Rectal smooth muscle tissue (tissue), 1 donor: ENCODE measurements at regions not wholly inside any gene's neighbourhood (a gene's known extent, or its start where the extent isn't known, plus 50 kb on each side); places are given as distances from the start of the nearest gene placed in this dataset.

Experiments
- H3K27ac ChIP-seq: one replicate; pipeline ENCODE4 v1.7.0; 2013; ENCODE audit warnings: low read depth, low read length, inconsistent platforms
- H3K27me3 ChIP-seq: one replicate; pipeline ENCODE4 v1.7.0; 2013; ENCODE audit warnings: low read length; ENCODE audit not compliant: control insufficient read depth, insufficient read depth
- H3K36me3 ChIP-seq: one replicate; pipeline ENCODE4 v1.7.0; 2013; ENCODE audit warnings: low read length; ENCODE audit not compliant: control insufficient read depth, insufficient read depth
- H3K4me1 ChIP-seq: one replicate; pipeline ENCODE4 v1.7.0; 2013; ENCODE audit warnings: low read length; ENCODE audit not compliant: control insufficient read depth, insufficient read depth
- H3K4me3 ChIP-seq: one replicate; pipeline ENCODE4 v1.7.0; 2013; ENCODE audit warnings: low read length
- H3K9ac ChIP-seq: one replicate; pipeline ENCODE4 v1.7.0; 2013; ENCODE audit warnings: low read length

DNA sequence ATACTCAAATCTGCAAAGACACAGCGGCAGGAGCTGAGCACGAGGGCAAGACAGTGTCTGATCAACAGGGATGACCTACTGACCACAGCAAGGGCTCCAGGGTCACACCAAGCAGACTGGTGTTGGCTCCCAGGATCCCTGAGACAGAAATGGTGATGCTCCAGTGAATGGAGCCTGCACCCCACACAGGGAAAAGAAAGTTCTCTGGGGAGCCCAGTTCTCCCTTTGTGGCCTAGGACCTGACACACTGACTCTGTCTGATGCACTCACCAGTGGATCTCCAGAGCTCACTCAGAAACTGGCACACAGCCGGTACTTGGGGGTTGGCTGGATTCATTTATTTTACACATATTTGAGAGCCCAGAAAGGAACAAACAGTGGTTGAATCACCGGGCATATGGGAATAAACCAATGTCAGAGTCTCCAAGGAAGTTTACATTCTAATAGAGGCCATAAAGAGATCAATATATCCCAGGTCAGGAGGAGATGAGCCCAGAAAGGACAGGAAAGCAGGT lies 215.6 kb upstream of the ARL4C start:
- Histone ChIP-seq H3K4me1 (no peaks in the 10 kb centered on the region), H3K27me3 (no peaks in the 10 kb centered on the region), H3K36me3 (no peaks in the 10 kb centered on the region), H3K9ac (no peak overlapping the region), H3K27ac (no peak overlapping the region), H3K4me3 (no peak overlapping the region)

DNA sequence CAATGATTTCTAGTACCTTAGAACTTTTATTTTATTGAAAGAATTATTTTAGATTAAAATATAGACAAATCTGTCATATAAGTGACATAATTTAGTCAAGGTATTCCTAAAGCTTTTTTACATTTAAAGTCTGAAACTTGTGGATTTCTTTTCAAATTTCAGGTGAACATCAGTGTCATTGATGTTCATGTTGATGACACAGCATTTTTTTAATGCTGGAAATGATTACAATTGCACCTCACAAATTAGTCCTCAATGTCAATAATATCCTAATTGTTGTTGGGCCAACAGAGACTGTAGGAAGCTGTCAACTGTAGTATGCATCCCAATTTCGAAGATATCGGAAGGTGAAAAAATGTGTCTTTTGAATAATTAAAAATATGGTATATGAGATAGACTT lies 214.4 kb upstream of the ARL4C start:
- no peak overlapping the region for H3K27ac ChIP-seq
- no peak overlapping the region for H3K9ac ChIP-seq
- H3K4me1 ChIP-seq: no peaks in the 10 kb centered on the region
- no peaks in the 10 kb centered on the region for H3K27me3 ChIP-seq
- H3K4me3 ChIP-seq: no peak overlapping the region
- H3K36me3 ChIP-seq: no peaks in the 10 kb centered on the region

DNA sequence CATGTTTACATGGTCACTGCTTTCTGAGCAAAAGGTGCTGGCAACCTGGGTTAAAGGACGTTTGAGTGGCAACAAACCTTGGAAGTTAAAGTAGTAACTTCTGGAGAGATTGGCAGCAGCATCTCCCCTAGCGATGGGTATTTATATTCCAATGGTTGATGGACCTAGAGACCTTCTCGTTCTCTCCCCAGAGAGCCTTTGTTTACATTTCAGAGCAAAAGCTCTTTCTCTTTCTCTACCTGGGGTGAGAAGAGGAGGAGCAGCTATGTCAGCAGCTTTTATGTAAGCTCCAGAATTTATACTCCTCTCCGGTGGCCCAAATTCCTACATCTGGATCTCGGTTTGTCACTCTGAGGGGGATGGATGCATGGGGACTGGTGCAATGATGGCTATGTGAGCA lies 213.7 kb upstream of the ARL4C start:
- no peaks in the 10 kb centered on the region for H3K4me1 ChIP-seq
- H3K9ac ChIP-seq: no peak overlapping the region
- no peaks in the 10 kb centered on the region for H3K36me3 ChIP-seq
- H3K27ac ChIP-seq: no peak overlapping the region
- H3K27me3 ChIP-seq: no peaks in the 10 kb centered on the region
- H3K4me3 ChIP-seq: no peak overlapping the region

DNA sequence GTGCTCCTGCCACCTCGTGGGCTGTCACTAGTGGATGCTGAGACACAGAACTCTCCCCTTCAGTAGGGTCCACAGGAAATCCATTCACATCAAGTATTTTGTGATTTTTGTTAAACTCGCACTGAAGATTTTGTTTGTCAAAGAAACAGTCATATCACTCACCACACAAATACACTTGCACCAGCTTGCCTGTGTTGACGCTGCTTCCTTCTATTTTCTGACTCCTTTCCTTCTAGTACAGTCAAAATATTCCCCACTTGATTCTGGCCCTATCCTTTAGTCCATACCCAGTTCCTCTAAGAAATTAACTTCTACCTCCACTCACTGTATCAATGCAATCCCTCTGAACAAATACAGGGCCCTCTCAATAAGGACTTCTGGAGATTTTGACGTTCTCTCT lies 213.2 kb upstream of the ARL4C start:
- Histone ChIP-seq H3K27ac (no peak overlapping the region), H3K36me3 (no peaks in the 10 kb centered on the region), H3K9ac (no peak overlapping the region), H3K4me1 (no peaks in the 10 kb centered on the region), H3K4me3 (no peak overlapping the region), H3K27me3 (no peaks in the 10 kb centered on the region)

DNA sequence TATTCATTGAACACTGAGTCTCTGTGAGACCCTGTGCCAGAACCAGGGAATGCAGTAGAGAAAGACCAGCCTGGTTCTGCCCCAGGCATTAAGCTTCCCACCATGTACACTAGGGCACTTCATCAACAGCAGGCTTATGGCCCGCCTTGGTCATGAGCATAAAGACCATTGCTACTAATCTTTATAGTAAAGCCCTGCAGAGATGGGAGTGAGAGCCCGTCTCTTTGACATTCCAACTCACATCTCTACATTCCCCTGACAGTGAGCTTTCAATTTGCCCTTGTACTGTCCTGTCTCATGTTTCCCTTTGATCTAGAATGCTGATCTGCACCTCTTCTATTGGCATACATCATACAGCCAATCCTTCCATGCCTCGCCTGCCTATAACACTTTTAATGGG lies 211.8 kb upstream of the ARL4C start:
- Histone ChIP-seq H3K4me3 (no peak overlapping the region), H3K36me3 (no peaks in the 10 kb centered on the region), H3K4me1 (no peaks in the 10 kb centered on the region), H3K27me3 (no peaks in the 10 kb centered on the region), H3K27ac (no peak overlapping the region), H3K9ac (no peak overlapping the region)

DNA sequence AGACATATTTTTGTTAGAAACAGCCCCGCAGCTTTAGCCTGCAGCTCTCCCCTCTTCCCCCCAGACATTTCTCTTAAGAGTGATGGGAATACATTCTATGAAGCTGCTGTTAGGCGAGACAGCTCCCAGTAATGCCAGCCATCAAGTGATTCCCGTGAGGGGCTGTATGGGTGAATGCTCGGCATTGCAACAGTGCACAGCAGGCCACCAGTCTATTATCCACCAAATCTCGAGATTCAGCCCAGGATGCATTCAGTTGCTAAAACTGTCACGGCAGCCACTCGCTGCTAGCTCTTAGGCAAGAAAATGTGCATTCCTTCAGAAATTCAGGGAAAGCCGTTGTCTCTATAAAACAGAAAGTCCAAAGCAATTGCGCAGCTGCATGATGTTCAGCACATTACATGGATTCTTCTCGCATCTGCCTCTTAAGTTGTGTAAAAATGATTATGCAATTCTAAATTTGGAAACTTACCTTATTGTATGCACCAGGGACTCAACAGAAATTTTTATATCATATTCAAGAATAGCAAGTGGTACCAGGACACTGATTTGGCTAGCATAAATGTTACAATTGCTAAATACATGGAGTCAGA lies 211.3 kb upstream of the ARL4C start:
- H3K9ac ChIP-seq: no peak overlapping the region
- no peaks in the 10 kb centered on the region for H3K27me3 ChIP-seq
- no peaks in the 10 kb centered on the region for H3K36me3 ChIP-seq
- no peak overlapping the region for H3K4me3 ChIP-seq
- no peaks in the 10 kb centered on the region for H3K4me1 ChIP-seq
- H3K27ac ChIP-seq: no peak overlapping the region

DNA sequence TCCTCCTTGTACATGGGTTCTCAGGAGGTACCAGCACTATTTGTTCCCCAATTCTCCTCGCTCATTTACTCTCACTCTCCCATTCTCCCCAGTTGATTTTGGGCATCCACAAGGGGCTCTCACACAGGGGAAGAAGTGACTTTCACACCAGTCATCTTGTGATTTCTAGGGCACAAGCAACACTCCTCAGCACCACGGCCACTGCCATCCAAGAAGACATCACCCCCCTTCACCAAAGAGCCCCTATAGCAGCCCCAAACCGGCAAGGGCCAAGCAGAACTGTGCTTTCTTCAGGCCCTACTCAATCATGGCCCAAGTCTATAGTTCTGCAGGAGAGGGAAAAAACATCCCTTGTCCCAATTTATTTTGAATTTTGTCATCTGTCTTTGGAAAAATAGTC lies 209.2 kb upstream of the ARL4C start:
- Histone ChIP-seq H3K4me3 (no peak overlapping the region), H3K27me3 (no peaks in the 10 kb centered on the region), H3K9ac (no peak overlapping the region), H3K27ac (no peak overlapping the region), H3K4me1 (no peaks in the 10 kb centered on the region), H3K36me3 (no peaks in the 10 kb centered on the region)

DNA sequence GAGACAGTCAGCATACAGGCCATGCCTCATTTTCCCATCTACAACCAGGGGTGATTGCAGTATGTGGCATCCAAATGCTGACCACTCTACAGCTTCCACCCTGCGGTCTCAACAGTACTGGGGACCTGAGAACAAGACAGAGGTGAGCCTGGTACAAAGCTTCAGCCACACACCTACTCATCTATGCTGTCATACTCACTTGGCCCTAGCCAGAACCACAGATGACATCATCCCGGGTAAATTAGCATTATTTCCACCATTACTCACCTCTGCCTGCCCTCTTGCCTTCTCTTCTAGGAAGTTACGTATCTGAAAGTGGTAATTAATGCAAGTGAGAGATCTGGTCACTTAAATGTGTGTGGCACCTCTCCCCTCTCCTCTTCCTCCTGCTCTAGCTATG lies 208.2 kb upstream of the ARL4C start:
- Histone ChIP-seq H3K36me3 (no peaks in the 10 kb centered on the region), H3K4me3 (no peak overlapping the region), H3K27me3 (no peaks in the 10 kb centered on the region), H3K27ac (no peak overlapping the region), H3K9ac (no peak overlapping the region), H3K4me1 (no peaks in the 10 kb centered on the region)

DNA sequence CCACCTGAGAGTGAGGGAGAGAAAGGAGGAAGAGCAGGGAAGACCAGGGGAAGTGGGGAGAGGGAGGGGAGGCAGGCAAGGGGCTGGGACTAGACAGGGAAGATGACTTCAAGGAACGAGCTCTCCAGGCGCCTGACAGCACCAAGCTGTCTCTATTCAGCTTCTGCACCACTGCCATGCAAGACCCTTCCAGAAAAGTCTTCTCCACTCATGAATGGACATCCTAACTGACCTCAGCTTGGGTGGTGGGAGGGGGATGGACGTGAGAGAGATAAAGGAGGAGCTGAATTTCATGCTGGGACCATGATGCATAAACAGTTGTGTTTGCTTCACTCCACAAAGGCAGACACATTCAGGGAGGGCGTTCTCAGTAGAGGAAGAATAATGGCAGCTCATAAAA lies 206.4 kb upstream of the ARL4C start:
- H3K4me1 ChIP-seq: no peaks in the 10 kb centered on the region
- H3K9ac ChIP-seq: no peak overlapping the region
- H3K4me3 ChIP-seq: no peak overlapping the region
- no peak overlapping the region for H3K27ac ChIP-seq
- H3K27me3 ChIP-seq: no peaks in the 10 kb centered on the region
- no peaks in the 10 kb centered on the region for H3K36me3 ChIP-seq

DNA sequence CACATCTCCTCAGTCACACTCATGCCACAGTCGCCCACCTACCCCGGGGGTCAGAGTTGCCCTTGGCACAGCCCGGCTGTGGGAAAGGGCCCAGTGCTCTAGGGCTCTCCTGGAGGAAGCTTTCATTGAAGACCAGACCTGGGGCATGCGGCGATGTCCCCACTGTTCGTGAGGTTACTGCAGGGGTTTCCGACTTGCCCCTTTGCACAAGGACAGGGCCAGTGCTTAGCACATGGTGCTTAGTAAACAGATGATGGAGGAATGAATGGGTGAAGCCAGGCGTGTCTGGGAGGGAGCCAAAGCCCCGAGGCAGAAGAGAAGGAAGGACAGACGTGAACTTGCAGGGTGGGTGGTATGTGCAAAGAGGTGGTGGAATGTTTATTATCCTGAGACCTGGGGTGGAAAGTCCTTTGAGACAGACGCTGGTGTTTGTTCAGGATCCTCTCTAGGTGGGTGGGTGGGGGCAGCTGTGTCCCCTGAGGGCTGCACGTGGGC lies 205.9 kb upstream of the ARL4C start:
- H3K4me1 ChIP-seq: no peaks in the 10 kb centered on the region
- H3K27me3 ChIP-seq: no peaks in the 10 kb centered on the region
- no peak overlapping the region for H3K9ac ChIP-seq
- H3K36me3 ChIP-seq: no peaks in the 10 kb centered on the region
- no peak overlapping the region for H3K27ac ChIP-seq
- no peak overlapping the region for H3K4me3 ChIP-seq

DNA sequence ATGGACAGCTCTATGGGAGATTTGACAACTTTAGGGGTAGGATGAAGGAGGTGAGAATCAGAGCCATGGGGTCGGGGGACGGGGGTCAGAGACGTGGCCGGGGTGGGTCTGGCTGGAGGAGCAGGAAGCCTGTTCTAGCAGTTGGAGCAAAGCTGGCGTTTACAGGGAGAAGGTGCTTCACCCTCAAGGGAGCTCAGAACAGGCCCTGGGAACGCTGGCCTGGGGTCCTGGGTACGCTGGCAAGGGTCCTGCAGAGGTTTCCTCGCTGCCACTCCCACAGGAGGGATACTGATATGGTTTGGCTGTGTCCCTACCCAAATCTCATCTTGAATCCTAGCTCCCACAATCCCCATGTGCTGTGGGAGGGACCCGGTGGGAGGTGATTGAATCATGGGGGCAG lies 205.0 kb upstream of the ARL4C start:
- H3K27me3 ChIP-seq: no peaks in the 10 kb centered on the region
- no peaks in the 10 kb centered on the region for H3K36me3 ChIP-seq

DNA sequence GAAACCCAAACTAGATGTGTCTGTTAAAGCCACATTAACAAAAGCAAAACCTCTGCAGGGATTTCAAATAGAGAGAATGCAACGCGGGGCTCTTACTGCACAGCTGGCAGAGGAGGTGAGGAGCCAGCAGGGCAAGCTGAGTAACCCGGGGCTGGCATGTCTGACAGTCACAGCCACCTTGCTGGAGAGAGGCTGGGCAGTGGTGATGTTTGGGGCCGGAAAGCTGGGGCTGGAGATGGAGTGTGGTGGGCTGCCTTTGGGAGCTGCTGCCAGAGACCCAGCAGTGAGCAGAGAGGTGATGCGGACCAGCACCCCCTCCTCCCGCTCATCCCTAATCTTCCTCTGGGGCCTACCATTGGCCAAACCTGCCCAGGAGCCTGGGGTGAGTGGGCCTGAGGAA lies 204.5 kb upstream of the ARL4C start:
- Histone ChIP-seq H3K27me3 (no peaks in the 10 kb centered on the region), H3K27ac (no peak overlapping the region), H3K9ac (no peak overlapping the region)

More for the DNA sequence above, 205.0 kb upstream of the ARL4C start:
- Histone ChIP-seq H3K9ac (no peak overlapping the region), H3K4me3 (no peak overlapping the region), H3K4me1 (no peaks in the 10 kb centered on the region), H3K27ac (no peak overlapping the region)

DNA sequence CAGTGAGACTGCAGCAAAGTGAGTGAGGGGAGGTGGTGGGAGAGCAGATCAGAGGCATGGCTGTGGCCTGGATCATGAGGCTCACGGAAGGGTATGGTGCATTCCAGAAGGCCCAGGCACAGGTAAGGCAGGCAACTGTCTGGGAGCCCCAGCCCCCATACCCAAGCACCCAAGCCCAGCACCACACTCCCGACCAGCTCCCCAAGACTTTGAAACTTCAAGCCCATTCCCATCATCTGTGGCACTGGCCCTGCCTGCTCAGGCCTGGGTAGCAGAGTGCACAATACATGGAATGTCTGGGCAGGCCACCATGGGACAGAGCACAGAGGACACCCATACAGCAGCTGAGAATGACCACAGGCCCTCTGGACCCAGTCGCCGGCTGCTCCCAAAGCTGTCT lies 202.6 kb upstream of the ARL4C start:
- H3K27me3 ChIP-seq: no peaks in the 10 kb centered on the region

More for the DNA sequence above, 204.5 kb upstream of the ARL4C start:
- H3K4me3 ChIP-seq: no peak overlapping the region
- no peaks in the 10 kb centered on the region for H3K4me1 ChIP-seq
- no peaks in the 10 kb centered on the region for H3K36me3 ChIP-seq

More for the DNA sequence above, 202.6 kb upstream of the ARL4C start:
- H3K9ac ChIP-seq: no peak overlapping the region
- no peak overlapping the region for H3K4me3 ChIP-seq
- H3K36me3 ChIP-seq: no peaks in the 10 kb centered on the region
- H3K4me1 ChIP-seq: no peaks in the 10 kb centered on the region
- H3K27ac ChIP-seq: no peak overlapping the region
